ENCODE measurements at regions not wholly inside any gene's neighbourhood (a gene's known extent, or its start where the extent isn't known, plus 50 kb on each side); places are given as distances from the start of the nearest gene placed in this dataset.

- peaks cover 14% of the 10 kb centered on the region for H3K4me1 ChIP-seq (ENCODE audit: control insufficient read depth, insufficient read depth, low read length)
- 42% methylated on average over 6 of the region's 6 CpGs for WGBS (ENCODE audit: insufficient coverage)
- no peaks in the 10 kb centered on the region for H3K36me3 ChIP-seq (ENCODE audit: control insufficient read depth, insufficient read depth, low read length)
- H3K27me3 ChIP-seq (ENCODE audit: control insufficient read depth, insufficient read depth, low read length): peaks cover 3% of the 10 kb centered on the region
- no peaks in the 10 kb centered on the region for H3K9me3 ChIP-seq (ENCODE audit: control insufficient read depth, insufficient read depth, low read length)
- peak in 5 of 6 donors; percentile 29 to 89 (median 50) for DNase-seq (ENCODE audit: low read depth in 4 of 6, low spot score in 6 of 6)
- no peak overlapping the region for H3K4me3 ChIP-seq (ENCODE audit: low read depth, low read length)
- no peak overlapping the region for H3K27ac ChIP-seq (ENCODE audit: low read depth, low read length)
These were observed 218.1 kb downstream of the SP3 start for GRCh38 chr2:173747035-173747434.

- H3K4me1 ChIP-seq (ENCODE audit: control insufficient read depth, insufficient read depth, low read length): peaks cover 14% of the 10 kb centered on the region
- DNase-seq (ENCODE audit: low read depth in 4 of 6, low spot score in 6 of 6): peak in 2 of 6 donors; percentile 41 to 56
- no peak overlapping the region for H3K27ac ChIP-seq (ENCODE audit: low read depth, low read length)
- H3K4me3 ChIP-seq (ENCODE audit: low read depth, low read length): no peak overlapping the region
- H3K9me3 ChIP-seq (ENCODE audit: control insufficient read depth, insufficient read depth, low read length): no peaks in the 10 kb centered on the region
- WGBS (ENCODE audit: insufficient coverage): no CpG with 5 or more reads among the region's 2 CpGs
- H3K36me3 ChIP-seq (ENCODE audit: control insufficient read depth, insufficient read depth, low read length): no peaks in the 10 kb centered on the region
- H3K27me3 ChIP-seq (ENCODE audit: control insufficient read depth, insufficient read depth, low read length): peaks cover 3% of the 10 kb centered on the region
These were observed 215.9 kb downstream of the SP3 start for GRCh38 chr2:173749315-173749714.

GRCh38 chr2:173750353-173750801 is 214.8 kb downstream of the SP3 start:
- Histone ChIP-seq H3K27ac (ENCODE audit: low read depth, low read length) (peak overlapping the region; percentile 59), H3K36me3 (ENCODE audit: control insufficient read depth, insufficient read depth, low read length) (no peaks in the 10 kb centered on the region), H3K4me3 (ENCODE audit: low read depth, low read length) (no peak overlapping the region), H3K27me3 (ENCODE audit: control insufficient read depth, insufficient read depth, low read length) (peaks cover 3% of the 10 kb centered on the region), H3K9me3 (ENCODE audit: control insufficient read depth, insufficient read depth, low read length) (no peaks in the 10 kb centered on the region), H3K4me1 (ENCODE audit: control insufficient read depth, insufficient read depth, low read length) (peaks cover 14% of the 10 kb centered on the region)
- DNase-seq (ENCODE audit: low read depth in 4 of 6, low spot score in 6 of 6): peak in 4 of 6 donors; percentile 24 to 88 (median 60)
- 14% methylated on average over 6 of the region's 7 CpGs for WGBS (ENCODE audit: insufficient coverage)

- WGBS (ENCODE audit: insufficient coverage): 55% methylated on average over 4 of the region's 4 CpGs
These were observed 214.3 kb downstream of the SP3 start for GRCh38 chr2:173750831-173751230.

GRCh38 chr2:173751245-173751975 is 213.8 kb downstream of the SP3 start:
- WGBS (ENCODE audit: insufficient coverage): 76% methylated on average over 3 of the region's 9 CpGs
- no peak overlapping the region for H3K4me3 ChIP-seq (ENCODE audit: low read depth, low read length)
- peaks cover 3% of the 10 kb centered on the region for H3K27me3 ChIP-seq (ENCODE audit: control insufficient read depth, insufficient read depth, low read length)
- H3K36me3 ChIP-seq (ENCODE audit: control insufficient read depth, insufficient read depth, low read length): no peaks in the 10 kb centered on the region
- no peak for DNase-seq (ENCODE audit: low read depth in 4 of 6, low spot score in 6 of 6)
- H3K27ac ChIP-seq (ENCODE audit: low read depth, low read length): no peak overlapping the region
- no peaks in the 10 kb centered on the region for H3K9me3 ChIP-seq (ENCODE audit: control insufficient read depth, insufficient read depth, low read length)
- H3K4me1 ChIP-seq (ENCODE audit: control insufficient read depth, insufficient read depth, low read length): peaks cover 14% of the 10 kb centered on the region

More at GRCh38 chr2:173750831-173751230, 214.3 kb downstream of the SP3 start:
- DNase-seq (ENCODE audit: low read depth in 4 of 6, low spot score in 6 of 6): no peak
- Histone ChIP-seq H3K36me3 (ENCODE audit: control insufficient read depth, insufficient read depth, low read length) (no peaks in the 10 kb centered on the region), H3K27ac (ENCODE audit: low read depth, low read length) (peak overlapping the region; percentile 59), H3K27me3 (ENCODE audit: control insufficient read depth, insufficient read depth, low read length) (peaks cover 3% of the 10 kb centered on the region), H3K4me1 (ENCODE audit: control insufficient read depth, insufficient read depth, low read length) (peaks cover 14% of the 10 kb centered on the region), H3K9me3 (ENCODE audit: control insufficient read depth, insufficient read depth, low read length) (no peaks in the 10 kb centered on the region), H3K4me3 (ENCODE audit: low read depth, low read length) (no peak overlapping the region)

GRCh38 chr2:173752152-173752551 is 213.0 kb downstream of the SP3 start:
- no peak overlapping the region for H3K27ac ChIP-seq (ENCODE audit: low read depth, low read length)
- H3K4me1 ChIP-seq (ENCODE audit: control insufficient read depth, insufficient read depth, low read length): peaks cover 7% of the 10 kb centered on the region
- WGBS (ENCODE audit: insufficient coverage): no CpG with 5 or more reads among the region's 1 CpG
- H3K36me3 ChIP-seq (ENCODE audit: control insufficient read depth, insufficient read depth, low read length): no peaks in the 10 kb centered on the region
- no peak for DNase-seq (ENCODE audit: low read depth in 4 of 6, low spot score in 6 of 6)
- no peaks in the 10 kb centered on the region for H3K9me3 ChIP-seq (ENCODE audit: control insufficient read depth, insufficient read depth, low read length)
- no peak overlapping the region for H3K4me3 ChIP-seq (ENCODE audit: low read depth, low read length)
- peaks cover 3% of the 10 kb centered on the region for H3K27me3 ChIP-seq (ENCODE audit: control insufficient read depth, insufficient read depth, low read length)

GRCh38 chr2:173753441-173753840 is 211.7 kb downstream of the SP3 start:
- Histone ChIP-seq H3K36me3 (ENCODE audit: control insufficient read depth, insufficient read depth, low read length) (no peaks in the 10 kb centered on the region), H3K4me1 (ENCODE audit: control insufficient read depth, insufficient read depth, low read length) (peaks cover 7% of the 10 kb centered on the region), H3K27me3 (ENCODE audit: control insufficient read depth, insufficient read depth, low read length) (no peaks in the 10 kb centered on the region), H3K9me3 (ENCODE audit: control insufficient read depth, insufficient read depth, low read length) (no peaks in the 10 kb centered on the region), H3K4me3 (ENCODE audit: low read depth, low read length) (no peak overlapping the region), H3K27ac (ENCODE audit: low read depth, low read length) (no peak overlapping the region)
- 86% methylated on average over 1 of the region's 5 CpGs for WGBS (ENCODE audit: insufficient coverage)
- DNase-seq (ENCODE audit: low read depth in 4 of 6, low spot score in 6 of 6): no peak

GRCh38 chr2:173754165-173754564 is 211.0 kb downstream of the SP3 start:
- Histone ChIP-seq H3K27me3 (ENCODE audit: control insufficient read depth, insufficient read depth, low read length) (no peaks in the 10 kb centered on the region), H3K4me1 (ENCODE audit: control insufficient read depth, insufficient read depth, low read length) (peaks cover 7% of the 10 kb centered on the region), H3K27ac (ENCODE audit: low read depth, low read length) (no peak overlapping the region), H3K9me3 (ENCODE audit: control insufficient read depth, insufficient read depth, low read length) (no peaks in the 10 kb centered on the region), H3K36me3 (ENCODE audit: control insufficient read depth, insufficient read depth, low read length) (no peaks in the 10 kb centered on the region), H3K4me3 (ENCODE audit: low read depth, low read length) (no peak overlapping the region)
- WGBS (ENCODE audit: insufficient coverage): 60% methylated on average over 4 of the region's 4 CpGs
- DNase-seq (ENCODE audit: low read depth in 4 of 6, low spot score in 6 of 6): no peak

- DNase-seq (ENCODE audit: low read depth in 4 of 6, low spot score in 6 of 6): no peak
- Histone ChIP-seq H3K4me1 (ENCODE audit: control insufficient read depth, insufficient read depth, low read length) (peaks cover 7% of the 10 kb centered on the region), H3K36me3 (ENCODE audit: control insufficient read depth, insufficient read depth, low read length) (no peaks in the 10 kb centered on the region), H3K27me3 (ENCODE audit: control insufficient read depth, insufficient read depth, low read length) (no peaks in the 10 kb centered on the region), H3K27ac (ENCODE audit: low read depth, low read length) (no peak overlapping the region), H3K9me3 (ENCODE audit: control insufficient read depth, insufficient read depth, low read length) (no peaks in the 10 kb centered on the region), H3K4me3 (ENCODE audit: low read depth, low read length) (no peak overlapping the region)
- WGBS (ENCODE audit: insufficient coverage): 86% methylated on average over 3 of the region's 3 CpGs
These were observed 210.3 kb downstream of the SP3 start for GRCh38 chr2:173754837-173755236.

GRCh38 chr2:173755798-173756197 is 209.4 kb downstream of the SP3 start:
- Histone ChIP-seq H3K9me3 (ENCODE audit: control insufficient read depth, insufficient read depth, low read length) (no peaks in the 10 kb centered on the region), H3K27ac (ENCODE audit: low read depth, low read length) (no peak overlapping the region), H3K4me3 (ENCODE audit: low read depth, low read length) (no peak overlapping the region), H3K36me3 (ENCODE audit: control insufficient read depth, insufficient read depth, low read length) (no peaks in the 10 kb centered on the region), H3K27me3 (ENCODE audit: control insufficient read depth, insufficient read depth, low read length) (no peaks in the 10 kb centered on the region), H3K4me1 (ENCODE audit: control insufficient read depth, insufficient read depth, low read length) (no peaks in the 10 kb centered on the region)
- DNase-seq (ENCODE audit: low read depth in 4 of 6, low spot score in 6 of 6): no peak
- WGBS (ENCODE audit: insufficient coverage): 87% methylated on average over 2 of the region's 2 CpGs

All from spinal cord (tissue), 9 donors.